ENCODE measurements at regions not wholly inside any gene's neighbourhood (a gene's known extent, or its start where the extent isn't known, plus 50 kb on each side); places are given as distances from the start of the nearest gene placed in this dataset.
"Not testable (repeated sequence)": the region's sequence is repeated elsewhere in the genome, so short reads cannot be mapped to it uniquely, and the experiment has no call there.

DNA sequence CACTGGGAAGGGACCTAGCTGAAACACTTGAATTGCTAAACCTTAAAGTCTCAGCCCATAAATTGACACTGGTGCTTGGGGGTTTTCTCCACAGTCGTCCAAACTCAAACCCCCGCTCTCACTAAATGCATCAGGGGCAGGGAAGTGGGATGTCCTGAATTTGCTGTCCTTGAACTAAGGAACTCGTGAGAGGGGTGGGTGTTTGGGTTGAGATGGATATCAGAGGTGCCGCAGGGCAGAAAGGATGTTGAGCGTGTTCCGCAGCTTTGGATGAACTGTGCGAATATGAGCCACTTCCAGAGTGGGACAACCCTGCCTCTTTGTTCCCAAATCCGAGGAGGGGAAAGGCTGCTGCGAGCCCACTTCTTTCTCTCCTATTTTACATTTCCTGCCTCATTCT is 90.3 kb upstream of the LYZL2 start:
- Mint-ChIP-seq H3K27me3 (peaks cover 0 to 12% of the 10 kb centered on the region in 2 donors), H3K36me3 (no peaks in the 10 kb centered on the region), H3K9me3 (no peaks in the 10 kb centered on the region), H3K4me1 (ENCODE audit: low read depth in 2 of 2) (peaks cover 4 to 5% of the 10 kb centered on the region in 2 donors), H3K27ac (no peak overlapping the region), H3K4me3 (no peak overlapping the region)
- no peak for ATAC-seq
- no peak for DNase-seq (ENCODE audit: low spot score)

GRCh38 chr10:30709700-30710358 is 80.3 kb upstream of the LYZL2 start:
- DNase-seq (ENCODE audit: low spot score) (no peak), ATAC-seq (no peak)
- H3K4me1 Mint-ChIP-seq (ENCODE audit: low read depth in 2 of 2), result peaks cover 9% of the 10 kb centered on the region in 2 donors
- peaks cover 18% of the 10 kb centered on the region for H3K36me3 Mint-ChIP-seq
- no peaks in the 10 kb centered on the region for H3K9me3 Mint-ChIP-seq
- no peak overlapping the region for H3K4me3 Mint-ChIP-seq
- peak overlapping the region in 1 of 2 donors; percentile 10 for H3K27ac Mint-ChIP-seq
- H3K27me3 Mint-ChIP-seq, result peaks cover 0 to 9% of the 10 kb centered on the region in 2 donors

DNA sequence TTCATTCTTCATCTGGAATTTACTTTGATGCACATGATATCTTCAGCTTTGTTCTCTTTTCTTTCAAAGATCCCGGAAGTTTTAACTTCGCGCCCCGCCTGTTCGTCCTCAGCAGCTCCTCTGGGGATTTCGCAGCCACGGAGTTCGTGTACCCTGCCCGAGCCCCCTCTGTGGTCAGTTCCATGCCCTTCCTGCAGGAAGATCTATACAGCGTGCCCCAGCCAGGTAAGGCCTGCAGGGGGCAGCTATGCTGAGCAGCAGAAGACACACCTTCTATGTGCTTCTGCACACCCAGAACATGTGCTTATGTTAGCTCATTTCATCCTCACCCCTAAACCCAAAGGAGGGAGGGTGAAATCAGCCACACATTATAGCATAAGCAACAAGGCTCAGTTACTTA is 79.7 kb upstream of the LYZL2 start:
- Mint-ChIP-seq H3K4me3 (no peak overlapping the region), H3K27ac (peak overlapping the region in 1 of 2 donors; percentile 10), H3K36me3 (peaks cover 18% of the 10 kb centered on the region), H3K9me3 (no peaks in the 10 kb centered on the region), H3K4me1 (ENCODE audit: low read depth in 2 of 2) (peaks cover 15% of the 10 kb centered on the region in 2 donors), H3K27me3 (peaks cover 0 to 9% of the 10 kb centered on the region in 2 donors)
- ATAC-seq (no peak), DNase-seq (ENCODE audit: low spot score) (no peak)

DNA sequence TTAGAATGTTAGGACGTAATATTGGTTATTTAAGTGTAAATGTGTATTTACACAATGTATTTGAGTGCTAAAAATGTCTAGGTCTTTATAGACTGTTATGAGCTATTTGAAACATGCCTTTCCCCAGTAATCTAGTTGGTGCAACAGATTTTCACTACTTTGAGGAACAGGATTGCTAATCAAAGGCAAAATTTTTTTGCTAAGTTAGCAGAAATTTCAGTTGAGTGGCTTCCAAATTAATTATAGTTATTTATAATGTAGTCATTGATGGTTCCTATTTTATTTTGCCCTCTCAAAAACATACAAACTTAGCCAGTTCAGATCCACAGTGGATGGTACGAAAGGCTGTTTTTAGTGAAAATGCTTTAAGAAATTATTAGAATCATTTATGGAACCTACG is 78.7 kb upstream of the LYZL2 start:
- Mint-ChIP-seq H3K27me3 (peaks cover 0 to 9% of the 10 kb centered on the region in 2 donors), H3K9me3 (no peaks in the 10 kb centered on the region), H3K4me3 (no peak overlapping the region), H3K36me3 (peaks cover 9% of the 10 kb centered on the region), H3K4me1 (ENCODE audit: low read depth in 2 of 2) (peaks cover 19 to 22% of the 10 kb centered on the region in 2 donors), H3K27ac (no peak overlapping the region)
- DNase-seq (ENCODE audit: low spot score), result no peak
- no peak for ATAC-seq

DNA sequence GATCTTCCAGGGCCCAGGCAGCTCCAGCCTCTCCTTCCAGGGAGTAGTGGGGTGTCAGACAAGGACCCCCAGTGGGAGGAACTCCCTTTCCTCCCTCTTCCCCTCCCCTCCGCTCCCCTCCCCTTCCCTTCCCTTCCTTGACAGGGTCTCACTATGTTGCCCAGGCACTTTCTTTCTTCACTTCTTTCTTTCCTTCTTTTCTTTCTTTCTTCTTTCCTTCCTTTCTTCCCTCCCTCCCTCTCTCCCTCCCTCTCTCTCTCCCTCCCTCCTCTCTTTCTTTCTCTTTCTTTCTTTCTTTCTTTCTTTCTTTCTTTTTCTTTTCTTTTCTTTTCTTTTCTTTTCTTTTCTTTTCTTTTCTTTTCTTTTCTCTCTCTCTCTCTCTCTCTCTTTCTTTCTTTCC is 76.6 kb upstream of the LYZL2 start:
- H3K27ac Mint-ChIP-seq, result peak overlapping the region; percentile 79 to 98
- H3K36me3 Mint-ChIP-seq, result not testable (repeated sequence)

DNA sequence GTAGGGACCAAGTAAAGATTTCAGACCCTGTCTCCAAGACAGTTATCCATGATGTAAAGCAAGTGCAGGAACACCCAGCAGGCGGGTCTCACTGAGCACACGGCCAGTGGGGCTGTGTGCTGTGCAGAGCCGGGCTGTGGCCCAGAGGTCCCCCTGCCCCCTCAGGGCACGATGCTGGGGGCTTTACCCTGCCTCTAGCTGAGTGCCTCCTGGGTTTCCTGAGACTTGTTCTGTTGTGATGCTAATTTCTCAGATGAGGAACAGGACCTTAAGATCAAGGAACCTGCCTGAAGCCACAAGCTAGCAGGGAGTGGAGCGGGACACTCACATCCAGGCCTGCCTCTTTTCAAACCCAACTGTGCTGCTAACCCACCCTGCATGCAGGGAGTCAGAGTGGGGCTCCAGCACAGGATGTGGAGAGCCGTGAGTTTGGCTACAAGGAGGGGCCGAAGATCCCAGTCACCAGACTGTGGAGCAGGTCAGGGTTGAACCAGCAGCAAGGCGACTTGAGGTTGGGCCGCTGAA is 76.1 kb upstream of the LYZL2 start:
- no peak for ATAC-seq
- H3K4me1 Mint-ChIP-seq (ENCODE audit: low read depth in 2 of 2), result peaks cover 31 to 40% of the 10 kb centered on the region in 2 donors
- peak overlapping the region; percentile 79 to 98 for H3K27ac Mint-ChIP-seq
- H3K9me3 Mint-ChIP-seq, result no peaks in the 10 kb centered on the region
- peak overlapping the region; percentile 79 for H3K4me3 Mint-ChIP-seq
- H3K27me3 Mint-ChIP-seq, result peaks cover 0 to 5% of the 10 kb centered on the region in 2 donors
- H3K36me3 Mint-ChIP-seq, result no peaks in the 10 kb centered on the region
- no peak for DNase-seq (ENCODE audit: low spot score)

More for the DNA sequence above, 76.6 kb upstream of the LYZL2 start:
- H3K27me3 Mint-ChIP-seq; ATAC-seq; DNase-seq (ENCODE audit: low spot score); H3K9me3 Mint-ChIP-seq: not testable (repeated sequence)
- H3K4me3 Mint-ChIP-seq, result peak overlapping the region; percentile 56
- peaks cover 30 to 37% of the 10 kb centered on the region in 2 donors for H3K4me1 Mint-ChIP-seq (ENCODE audit: low read depth in 2 of 2)

- H3K9me3 Mint-ChIP-seq, result no peaks in the 10 kb centered on the region
Measured at GRCh38 chr10:30705101-30705624, 75.6 kb upstream of the LYZL2 start.

DNA sequence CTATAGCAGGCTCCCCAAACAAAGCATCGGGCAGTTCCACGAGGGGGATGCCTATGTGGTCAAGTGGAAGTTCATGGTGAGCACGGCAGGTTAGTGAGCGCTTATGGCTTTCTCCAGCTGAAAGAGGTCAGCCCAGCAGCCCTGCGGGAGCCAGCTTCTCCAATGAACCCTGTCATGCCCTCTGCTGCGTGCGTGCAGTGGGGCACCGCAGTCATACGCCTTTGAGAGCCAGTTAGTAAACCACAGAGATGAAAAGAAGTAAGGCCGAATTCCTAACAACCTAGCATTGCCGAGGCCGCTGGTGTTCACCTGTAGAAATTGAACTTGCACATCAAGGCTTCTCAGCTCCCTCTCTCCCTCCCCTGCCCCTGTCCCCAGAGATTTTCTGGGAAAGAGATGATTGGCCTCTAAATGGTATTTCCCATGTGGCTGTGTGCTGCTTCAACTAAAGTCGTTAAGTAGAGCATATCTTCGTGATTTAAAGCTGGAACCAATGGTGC is 75.1 kb upstream of the LYZL2 start:
- H3K27me3 Mint-ChIP-seq; DNase-seq (ENCODE audit: low spot score); H3K36me3 Mint-ChIP-seq; H3K9me3 Mint-ChIP-seq; ATAC-seq: not testable (repeated sequence)
- peak overlapping the region; percentile 79 to 98 for H3K27ac Mint-ChIP-seq
- peaks cover 32 to 50% of the 10 kb centered on the region in 2 donors for H3K4me1 Mint-ChIP-seq (ENCODE audit: low read depth in 2 of 2)
- peak overlapping the region; percentile 79 for H3K4me3 Mint-ChIP-seq

More at GRCh38 chr10:30705101-30705624, 75.6 kb upstream of the LYZL2 start:
- peaks cover 33 to 45% of the 10 kb centered on the region in 2 donors for H3K4me1 Mint-ChIP-seq (ENCODE audit: low read depth in 2 of 2)
- H3K27ac Mint-ChIP-seq, result peak overlapping the region; percentile 79 to 98
- H3K4me3 Mint-ChIP-seq, result peak overlapping the region; percentile 79
- peaks cover 0 to 5% of the 10 kb centered on the region in 2 donors for H3K27me3 Mint-ChIP-seq
- ATAC-seq (peak; percentile 15 to 51), DNase-seq (ENCODE audit: low spot score) (no peak)
- no peaks in the 10 kb centered on the region for H3K36me3 Mint-ChIP-seq

- H3K27me3 Mint-ChIP-seq, result peaks cover 0 to 2% of the 10 kb centered on the region in 2 donors
- no peak for ATAC-seq
- H3K9me3 Mint-ChIP-seq, result no peaks in the 10 kb centered on the region
- peak overlapping the region; percentile 79 for H3K4me3 Mint-ChIP-seq
- no peaks in the 10 kb centered on the region for H3K36me3 Mint-ChIP-seq
- DNase-seq (ENCODE audit: low spot score), result no peak
- H3K27ac Mint-ChIP-seq, result peak overlapping the region; percentile 79 to 98
- peaks cover 37 to 56% of the 10 kb centered on the region in 2 donors for H3K4me1 Mint-ChIP-seq (ENCODE audit: low read depth in 2 of 2)
Measured at GRCh38 chr10:30704026-30704600, 74.6 kb upstream of the LYZL2 start.

- Mint-ChIP-seq H3K27ac (peak overlapping the region; percentile 79 to 98), H3K4me3 (peak overlapping the region; percentile 79), H3K4me1 (ENCODE audit: low read depth in 2 of 2) (peaks cover 37 to 58% of the 10 kb centered on the region in 2 donors)
- not testable (repeated sequence) for DNase-seq (ENCODE audit: low spot score); ATAC-seq; H3K9me3 Mint-ChIP-seq; H3K36me3 Mint-ChIP-seq; H3K27me3 Mint-ChIP-seq
Measured at GRCh38 chr10:30703446-30703845, 73.9 kb upstream of the LYZL2 start.

DNA sequence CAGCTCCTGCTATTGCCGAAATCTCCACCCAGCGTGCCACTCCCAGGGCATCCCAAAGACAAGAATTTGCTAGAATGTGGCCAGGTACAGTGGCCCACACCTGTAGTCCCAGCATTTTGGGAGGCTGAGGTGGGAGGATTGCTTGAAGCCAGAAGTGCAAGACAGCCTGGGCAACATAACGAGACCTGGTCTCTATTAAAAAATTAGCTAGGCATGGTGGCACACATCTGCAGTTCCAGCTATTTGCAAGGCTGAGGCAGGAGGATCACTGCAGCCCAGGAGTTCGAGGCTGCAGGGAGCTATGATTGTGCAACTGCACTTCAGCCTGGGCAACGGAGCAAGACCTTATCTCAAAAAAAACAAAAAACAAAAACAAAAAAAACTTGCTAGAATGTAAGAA is 73.3 kb upstream of the LYZL2 start:
- Mint-ChIP-seq H3K4me1 (ENCODE audit: low read depth in 2 of 2) (peaks cover 41 to 64% of the 10 kb centered on the region in 2 donors), H3K27me3 (no peaks in the 10 kb centered on the region), H3K36me3 (no peaks in the 10 kb centered on the region), H3K4me3 (peak overlapping the region; percentile 86), H3K27ac (peak overlapping the region; percentile 88 to 98), H3K9me3 (no peaks in the 10 kb centered on the region)
- DNase-seq (ENCODE audit: low spot score) (no peak), ATAC-seq (no peak)

DNA sequence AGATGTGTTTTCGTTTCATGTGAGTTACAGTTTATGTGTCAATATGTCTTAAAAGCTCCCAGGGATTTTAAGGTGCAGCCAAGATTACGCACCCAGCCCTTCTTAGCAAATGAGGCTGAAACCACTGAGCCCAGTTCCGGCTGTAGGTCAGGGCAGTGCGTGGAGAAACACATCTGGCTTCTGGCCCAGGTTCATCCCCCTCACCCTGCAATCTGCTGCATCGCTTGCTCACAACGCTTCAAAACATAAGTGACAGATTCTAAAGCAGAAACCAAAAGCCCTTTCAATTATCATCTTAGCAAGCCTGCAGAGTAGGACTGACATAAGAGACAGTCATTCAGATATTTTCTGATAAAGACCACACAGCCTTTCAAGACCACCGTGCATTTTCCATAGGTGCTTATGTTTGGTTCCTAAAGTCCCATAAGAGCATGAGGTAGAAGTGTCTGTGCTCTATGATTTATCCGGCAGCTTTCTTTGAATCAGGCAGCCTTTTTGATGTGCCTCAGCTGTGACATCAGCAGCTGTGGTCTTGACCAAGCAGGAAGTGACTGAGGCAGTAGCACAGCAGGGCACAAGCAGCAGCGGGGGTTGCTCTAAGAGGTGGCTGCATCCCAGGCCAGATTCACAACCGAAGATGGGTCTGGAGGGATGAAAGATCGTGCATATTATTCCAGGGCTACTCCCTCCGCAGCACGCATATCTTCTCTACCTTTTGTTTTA is 72.1 kb upstream of the LYZL2 start:
- peaks cover 49 to 71% of the 10 kb centered on the region in 2 donors for H3K4me1 Mint-ChIP-seq (ENCODE audit: low read depth in 2 of 2)
- ATAC-seq (peak; percentile 90 to 94), DNase-seq (ENCODE audit: low spot score) (peak; percentile 85)
- peak overlapping the region; percentile 82 for H3K4me3 Mint-ChIP-seq
- no peaks in the 10 kb centered on the region for H3K9me3 Mint-ChIP-seq
- H3K27me3 Mint-ChIP-seq, result no peaks in the 10 kb centered on the region
- H3K36me3 Mint-ChIP-seq, result peaks cover 4% of the 10 kb centered on the region
- peak overlapping the region; percentile 88 to 98 for H3K27ac Mint-ChIP-seq

- no peak for DNase-seq (ENCODE audit: low spot score)
- Mint-ChIP-seq H3K27me3 (peaks cover 0 to 2% of the 10 kb centered on the region in 2 donors), H3K4me3 (peak overlapping the region; percentile 3), H3K4me1 (ENCODE audit: low read depth in 2 of 2) (peaks cover 36 to 69% of the 10 kb centered on the region in 2 donors), H3K9me3 (no peaks in the 10 kb centered on the region), H3K27ac (peak overlapping the region; percentile 41 to 89), H3K36me3 (peaks cover 10% of the 10 kb centered on the region)
- ATAC-seq, result no peak
Measured at GRCh38 chr10:30697806-30698205, 68.3 kb upstream of the LYZL2 start.
